Endothelial cell of hepatic sinusoid (primary cell): ENCODE measurements at regions not wholly inside any gene's neighbourhood (a gene's known extent, or its start where the extent isn't known, plus 50 kb on each side); places are given as distances from the start of the nearest gene placed in this dataset.

ENCODE experiments used
- in situ Hi-C: cut with HindIII; loops from 2 replicates; pipeline ENCODE4 v1.10.0; 2017; ENCODE audit warnings: low sequenced_read_pairs

DNA sequence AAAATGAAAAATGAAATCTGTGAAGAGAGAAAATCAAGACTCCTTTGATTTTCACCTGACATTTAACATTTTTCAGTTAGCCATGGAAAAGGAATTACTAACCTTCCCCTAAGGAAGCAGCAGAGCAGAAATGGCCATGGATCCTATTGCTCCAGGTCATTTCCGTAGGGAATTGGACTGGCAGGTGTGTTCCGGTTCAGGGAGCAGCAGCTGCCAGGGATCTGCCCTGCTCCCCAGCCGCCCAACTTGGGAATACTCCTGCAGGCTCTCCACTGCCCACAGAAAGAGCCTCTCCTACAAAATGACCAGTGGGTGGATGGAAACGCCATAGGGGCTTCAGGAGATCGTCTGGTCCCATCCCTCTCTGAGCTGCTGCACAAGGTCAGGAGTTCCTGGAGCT, 86.0 kb upstream of the MAPK4 start:
- in situ Hi-C loops = no loop called here

DNA sequence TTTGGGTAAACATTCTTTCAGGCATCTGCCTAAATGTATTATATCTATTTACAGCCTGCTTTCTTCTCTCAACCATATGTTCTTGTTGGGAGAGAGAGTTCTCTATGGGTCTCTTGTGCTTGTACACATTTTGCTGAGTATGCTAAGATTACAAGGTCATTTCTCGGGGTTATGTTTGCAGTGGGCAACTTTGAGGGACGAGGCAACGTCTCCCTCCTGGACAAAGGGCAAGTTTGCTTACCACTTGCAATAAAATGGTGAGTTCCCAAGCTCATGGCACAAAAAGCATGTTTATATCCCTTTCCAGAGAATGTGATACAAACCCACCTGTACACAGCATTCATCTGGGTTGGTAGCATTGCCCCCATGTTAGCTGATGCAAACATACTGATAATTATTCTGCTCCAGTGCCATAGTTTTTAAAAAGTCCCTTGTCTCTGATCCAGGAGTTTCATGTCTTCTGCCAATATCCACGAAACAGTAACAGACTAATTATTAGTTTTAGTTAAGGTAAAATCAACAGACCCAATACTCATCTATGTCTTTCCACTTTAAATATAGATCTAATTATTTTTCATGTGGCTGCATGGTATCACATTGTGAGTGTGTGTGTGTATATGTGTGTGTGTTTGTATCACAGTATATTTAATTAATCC, 84.2 kb upstream of the MAPK4 start:
- in situ Hi-C loops = no loop called here

DNA sequence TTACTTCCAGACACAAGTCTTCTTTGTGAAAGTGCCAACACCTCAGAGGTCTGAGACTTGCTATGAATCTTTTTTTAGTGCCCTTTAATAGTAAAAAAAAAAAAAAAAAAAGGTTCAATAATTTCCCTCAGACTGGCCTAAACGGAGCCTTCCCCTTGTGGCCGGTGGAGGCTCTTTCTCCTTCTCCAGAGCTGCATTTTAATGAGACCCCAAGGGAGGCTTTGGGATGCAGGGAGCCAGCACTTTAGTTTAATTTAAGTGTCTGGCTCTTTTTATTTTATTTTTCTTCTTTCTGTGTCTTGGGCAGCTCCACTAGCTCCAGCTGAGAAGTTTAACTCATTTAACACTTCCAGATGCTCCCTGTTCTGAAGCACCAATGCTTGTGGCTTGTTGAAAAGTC, 67.8 kb upstream of the MAPK4 start:
- in situ Hi-C loops = no loop called here

DNA sequence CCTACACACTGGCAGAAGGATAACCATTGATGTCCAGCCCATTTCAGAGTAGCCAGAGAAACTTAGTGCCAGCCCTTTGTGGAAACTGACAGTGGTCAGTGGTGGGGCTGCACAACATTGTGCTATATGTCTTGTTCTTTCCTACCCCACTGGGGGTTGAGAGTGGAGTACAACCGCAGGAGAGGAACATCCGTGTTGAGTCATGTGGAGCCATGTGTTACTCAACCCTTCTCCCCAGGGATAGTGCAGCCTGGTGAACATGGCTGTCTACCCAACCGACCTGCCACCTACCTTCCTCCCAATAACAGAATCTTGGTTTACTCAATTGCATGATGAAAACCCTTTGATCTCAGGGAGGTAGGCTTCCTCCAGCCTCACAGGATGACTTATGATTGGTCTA, 65.3 kb upstream of the MAPK4 start:
- in situ Hi-C loops = no loop called here

DNA sequence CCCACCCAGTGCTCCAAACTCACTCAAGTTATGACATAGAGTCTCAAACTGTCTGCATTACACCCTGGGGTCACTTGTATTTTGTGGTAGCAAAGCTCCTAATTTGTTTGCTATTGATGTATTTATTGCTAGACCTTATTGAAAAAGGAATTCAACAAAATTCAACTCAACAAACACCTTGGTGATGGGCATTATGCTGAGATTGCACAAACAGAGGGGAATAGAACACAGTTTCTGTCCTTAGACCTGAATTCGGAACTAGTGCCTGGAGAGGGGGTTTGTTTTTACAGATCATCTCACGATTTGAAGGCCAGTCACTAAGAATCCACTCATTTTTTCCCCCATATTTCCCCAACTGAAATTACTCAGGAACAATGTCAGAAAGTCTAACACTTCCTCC, 53.5 kb upstream of the MAPK4 start:
- in situ Hi-C loops = no loop called here

DNA sequence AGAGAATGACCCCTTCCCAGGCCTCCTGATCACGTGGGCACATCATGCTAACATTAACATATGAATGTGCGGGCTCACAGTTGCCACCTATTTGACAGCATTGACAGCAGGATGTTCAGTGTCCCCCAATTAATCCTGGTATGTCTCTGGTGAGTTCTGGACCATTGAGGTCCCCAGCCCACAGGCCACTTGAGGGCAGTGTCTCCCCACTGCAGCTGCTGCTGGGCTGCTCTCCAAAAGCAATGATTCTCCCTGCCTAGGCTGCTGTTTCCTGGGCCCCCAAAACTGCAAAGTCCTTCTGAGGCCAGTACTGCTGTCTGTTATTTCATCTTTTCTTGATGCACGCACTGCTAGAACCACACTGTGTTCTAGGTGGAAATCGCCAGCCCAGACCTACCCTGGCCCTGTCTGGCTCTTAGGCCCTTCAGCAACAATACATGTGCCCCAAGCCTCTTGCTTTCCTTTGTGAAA, 52.7 kb upstream of the MAPK4 start:
- in situ Hi-C loops = no loop called here

DNA sequence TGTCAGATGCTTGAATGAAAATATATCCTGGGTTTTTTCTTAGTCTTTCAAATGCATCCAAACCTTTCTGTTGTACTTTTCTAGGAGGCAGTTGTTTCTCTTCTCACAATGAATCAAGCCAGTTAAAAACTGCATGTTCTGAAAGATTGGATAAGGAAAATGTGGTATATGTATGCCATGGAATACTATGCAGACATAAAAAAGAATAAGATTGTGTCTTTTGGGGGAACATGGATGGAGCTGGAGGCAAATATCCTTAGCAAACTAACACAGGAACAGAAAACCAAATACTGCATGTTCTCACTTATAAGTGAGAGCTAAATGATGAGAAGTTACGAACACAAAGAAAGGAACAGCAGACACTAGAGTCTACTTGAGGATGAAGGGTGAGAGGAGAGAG, 51.7 kb upstream of the MAPK4 start:
- in situ Hi-C loops = no loop called here

DNA sequence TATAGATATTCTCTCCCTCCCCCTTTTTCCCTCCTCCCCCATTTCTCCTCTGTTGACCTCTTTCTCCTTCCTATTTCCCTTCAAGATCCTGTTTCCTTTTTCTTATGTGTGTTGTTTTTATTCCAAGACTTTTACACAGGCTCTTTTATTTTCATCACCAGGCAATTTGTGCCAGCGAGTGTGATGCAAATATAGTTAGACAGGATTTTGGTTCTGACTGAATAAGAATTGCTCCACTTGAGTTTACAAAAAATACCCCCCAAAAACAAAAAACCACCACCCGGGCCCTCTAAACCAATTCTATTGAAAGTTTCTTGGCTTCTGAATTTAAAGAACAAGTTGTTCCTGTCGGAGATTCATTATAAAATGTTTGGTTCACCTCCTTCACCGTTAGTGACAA, 50.9 kb upstream of the MAPK4 start:
- in situ Hi-C loops = no loop called here
